D721Med (cell line): ENCODE measurements at regions not wholly inside any gene's neighbourhood (a gene's known extent, or its start where the extent isn't known, plus 50 kb on each side); places are given as distances from the start of the nearest gene placed in this dataset.

Experiments used
- DNase-seq: peaks from one replicate; pipeline ENCODE4 v3.0.0; 2011; ENCODE audit warnings: low spot score; ENCODE audit not compliant: insufficient read length
- FAIRE-seq: peaks from 2 replicates; lab custom pipeline; 2011; peaks lifted over from hg19 to GRCh38; lab: Jason Lieb, UNC
- TF ChIP-seq, protein P1 (sequence below): IDR thresholded peaks from 2 replicates; pipeline ENCODE4 v1.5.1; 2012; ENCODE audit warnings: mild to moderate bottlenecking, control low read depth; ENCODE audit not compliant: insufficient read depth; ENCODE audit errors: missing control alignments

DNA sequence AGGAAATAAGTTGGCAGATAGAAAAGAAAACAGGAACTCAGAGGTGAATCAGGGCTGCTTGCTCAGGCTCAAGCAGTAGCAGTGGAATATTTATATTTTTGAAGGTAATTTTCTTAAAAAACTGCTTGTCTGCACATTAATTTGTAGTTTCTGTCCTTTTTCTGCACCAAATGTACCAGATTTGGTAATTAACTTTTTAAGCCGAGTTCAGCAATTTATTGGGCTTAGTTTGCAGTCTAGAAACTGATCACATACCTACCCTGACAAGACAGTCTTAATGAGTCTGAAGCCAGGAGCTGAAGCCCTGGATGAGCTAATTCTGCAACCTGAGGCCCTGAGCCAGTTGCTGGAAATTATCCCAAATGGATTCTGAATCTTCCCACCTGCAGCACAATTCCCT, 647.0 kb downstream of the TDRD15 start:
- TF ChIP-seq, protein P1, sequence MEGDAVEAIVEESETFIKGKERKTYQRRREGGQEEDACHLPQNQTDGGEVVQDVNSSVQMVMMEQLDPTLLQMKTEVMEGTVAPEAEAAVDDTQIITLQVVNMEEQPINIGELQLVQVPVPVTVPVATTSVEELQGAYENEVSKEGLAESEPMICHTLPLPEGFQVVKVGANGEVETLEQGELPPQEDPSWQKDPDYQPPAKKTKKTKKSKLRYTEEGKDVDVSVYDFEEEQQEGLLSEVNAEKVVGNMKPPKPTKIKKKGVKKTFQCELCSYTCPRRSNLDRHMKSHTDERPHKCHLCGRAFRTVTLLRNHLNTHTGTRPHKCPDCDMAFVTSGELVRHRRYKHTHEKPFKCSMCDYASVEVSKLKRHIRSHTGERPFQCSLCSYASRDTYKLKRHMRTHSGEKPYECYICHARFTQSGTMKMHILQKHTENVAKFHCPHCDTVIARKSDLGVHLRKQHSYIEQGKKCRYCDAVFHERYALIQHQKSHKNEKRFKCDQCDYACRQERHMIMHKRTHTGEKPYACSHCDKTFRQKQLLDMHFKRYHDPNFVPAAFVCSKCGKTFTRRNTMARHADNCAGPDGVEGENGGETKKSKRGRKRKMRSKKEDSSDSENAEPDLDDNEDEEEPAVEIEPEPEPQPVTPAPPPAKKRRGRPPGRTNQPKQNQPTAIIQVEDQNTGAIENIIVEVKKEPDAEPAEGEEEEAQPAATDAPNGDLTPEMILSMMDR, result no peak
- DNase-seq (no peak), FAIRE-seq (no peak)

DNA sequence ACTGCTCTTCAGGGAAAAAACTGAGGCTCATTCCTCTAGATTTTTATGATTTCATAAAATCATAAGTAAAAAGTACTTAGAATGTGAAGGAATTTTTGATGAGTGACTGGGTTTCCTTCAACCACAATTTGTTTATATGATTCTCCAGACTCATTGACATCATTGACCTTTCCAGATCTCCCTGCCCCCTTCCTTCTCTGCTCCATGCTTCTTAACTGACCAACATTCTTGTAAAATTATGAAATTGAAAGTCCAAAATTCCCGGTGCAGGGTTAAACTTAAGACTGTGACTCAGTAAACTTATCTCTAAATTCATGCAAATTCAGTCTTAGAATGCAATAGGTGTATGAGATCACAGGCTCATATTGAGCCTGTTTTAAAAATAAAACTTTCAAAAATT, 648.9 kb downstream of the TDRD15 start:
- no peak for DNase-seq
- FAIRE-seq, result no peak
- TF ChIP-seq, protein P1, result no peak

DNA sequence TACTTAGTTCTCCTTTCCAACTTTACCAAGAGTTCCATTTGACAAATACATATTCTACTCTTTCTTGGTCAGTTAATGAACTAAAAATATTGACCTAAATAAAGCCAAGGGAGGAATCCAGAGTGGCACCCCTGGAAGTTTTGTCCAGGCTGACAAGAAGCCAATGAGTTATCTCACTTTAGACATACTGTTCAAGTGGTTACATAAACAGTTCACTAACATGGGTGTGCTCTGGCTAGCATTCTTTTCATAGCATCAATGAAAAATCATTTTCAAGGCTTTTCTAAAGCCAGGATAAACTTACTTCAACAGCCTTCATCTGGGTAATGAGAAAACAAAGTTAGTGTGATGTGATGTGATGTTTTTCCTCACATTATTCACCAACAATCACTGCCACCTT, 649.4 kb downstream of the TDRD15 start:
- FAIRE-seq, result no peak
- TF ChIP-seq, protein P1, result no peak
- no peak for DNase-seq

DNA sequence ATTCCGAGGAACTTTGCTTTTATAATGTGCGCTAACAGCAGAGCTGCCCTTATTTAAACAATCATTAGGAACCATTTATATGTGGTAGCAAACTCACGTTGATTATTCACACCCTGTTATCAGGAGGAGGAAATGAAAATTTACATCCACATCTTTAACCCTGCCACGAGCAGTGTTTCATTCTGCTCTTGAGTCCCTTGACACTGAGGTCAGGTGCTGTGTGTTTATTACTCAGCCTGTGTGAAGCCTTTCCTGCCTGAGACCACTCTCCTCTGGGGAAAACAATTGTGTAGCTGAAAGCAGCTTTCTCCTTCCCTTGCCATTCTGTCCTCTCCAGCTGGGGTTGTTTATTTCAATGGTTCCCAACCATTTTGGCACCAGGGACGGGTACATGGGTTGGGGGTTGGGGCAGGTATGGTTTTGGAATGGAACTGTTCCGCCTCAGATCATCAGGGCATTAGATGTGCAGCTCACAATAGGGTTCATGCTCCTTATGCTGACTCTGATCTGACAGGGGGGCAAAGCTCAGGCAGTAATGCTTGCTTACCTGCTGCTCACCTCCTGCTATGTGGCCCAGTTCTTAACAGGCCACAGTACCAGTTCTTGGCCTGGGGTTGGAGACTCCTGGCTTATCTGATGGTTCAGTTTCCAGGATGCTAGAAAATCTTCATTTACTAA, 651.1 kb downstream of the TDRD15 start:
- DNase-seq (no peak), FAIRE-seq (no peak)
- TF ChIP-seq, protein P1, result no peak

DNA sequence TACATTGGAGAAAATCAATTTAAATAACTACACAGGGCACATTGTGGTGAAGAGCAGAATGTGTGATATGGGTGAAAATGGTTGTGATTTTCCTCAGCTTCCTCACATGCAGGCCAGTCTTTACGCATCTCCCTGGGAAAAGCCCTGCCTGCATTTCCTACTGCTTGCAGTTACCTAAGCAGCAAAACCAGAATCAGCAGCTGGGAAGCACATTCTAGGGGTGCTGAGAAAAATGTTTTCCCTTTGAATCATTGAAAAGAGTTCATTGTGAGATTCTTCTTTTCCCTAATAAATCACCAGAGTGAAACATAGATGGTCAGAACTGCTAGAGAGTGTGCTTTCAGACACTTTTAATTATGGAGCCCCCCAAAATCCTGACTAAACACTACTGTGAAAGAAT, 656.0 kb downstream of the TDRD15 start:
- DNase-seq (no peak), FAIRE-seq (no peak)
- TF ChIP-seq, protein P1, result no peak

DNA sequence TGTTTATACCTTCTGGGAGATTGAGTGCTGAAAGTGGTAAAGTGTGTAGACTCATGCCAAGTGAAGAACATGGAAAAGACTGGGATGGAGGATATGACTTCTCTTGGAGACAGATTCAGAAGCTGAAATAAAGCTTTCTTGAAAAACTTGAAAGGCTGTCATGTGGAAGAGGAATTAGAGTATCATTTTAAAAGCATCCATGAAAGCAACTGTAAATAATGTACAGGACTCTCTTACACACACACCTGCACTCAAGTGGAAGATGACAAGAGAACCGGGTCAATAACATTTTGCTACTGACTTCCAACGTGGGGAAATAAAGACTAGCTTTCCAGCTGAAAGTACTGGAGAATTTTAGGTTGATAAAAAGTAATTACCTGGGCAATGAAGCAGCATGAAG, 658.2 kb downstream of the TDRD15 start:
- DNase-seq (no peak), FAIRE-seq (no peak)
- TF ChIP-seq, protein P1, result no peak

DNA sequence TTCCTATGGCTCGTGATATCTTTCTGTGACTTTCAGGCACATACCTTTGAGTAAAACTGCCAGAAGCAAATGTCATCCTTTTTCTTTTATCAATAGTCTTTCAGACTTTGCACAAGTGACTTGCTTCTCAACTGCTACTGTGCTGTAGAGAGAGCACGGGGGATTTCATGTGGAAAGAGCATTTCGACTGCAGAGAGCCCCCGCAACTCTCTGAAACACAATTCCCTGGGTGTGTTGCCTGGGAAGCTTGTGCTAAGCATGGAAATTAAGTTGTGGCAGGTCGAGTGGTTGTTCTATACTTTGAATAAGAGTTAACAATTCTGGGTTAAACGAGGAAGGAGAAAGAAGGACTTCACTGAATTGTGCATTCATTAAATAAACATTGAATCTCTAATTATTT, 659.1 kb downstream of the TDRD15 start:
- FAIRE-seq (no peak), DNase-seq (no peak)
- TF ChIP-seq, protein P1, result no peak
